ENCODE measurements at regions not wholly inside any gene's neighbourhood (a gene's known extent, or its start where the extent isn't known, plus 50 kb on each side); places are given as distances from the start of the nearest gene placed in this dataset.
"Not testable (repeated sequence)": the region's sequence is repeated elsewhere in the genome, so short reads cannot be mapped to it uniquely, and the experiment has no call there.

GRCh38 chr5:52607227-52607824, 180.4 kb upstream of the ITGA1 start:
- DNase-seq (ENCODE audit: low read depth): no peak

- DNase-seq (ENCODE audit: low read depth): no peak
Measured at GRCh38 chr5:52620315-52620714, 167.4 kb upstream of the ITGA1 start.

GRCh38 chr5:52623291-52623690, 164.4 kb upstream of the ITGA1 start:
- DNase-seq (ENCODE audit: low read depth): no peak

GRCh38 chr5:52624291-52624690, 163.4 kb upstream of the ITGA1 start:
- DNase-seq (ENCODE audit: low read depth): no peak

GRCh38 chr5:52626312-52626711, 161.4 kb upstream of the ITGA1 start:
- DNase-seq (ENCODE audit: low read depth): no peak

- no peak for DNase-seq (ENCODE audit: low read depth)
Measured at GRCh38 chr5:52627740-52628139, 160.0 kb upstream of the ITGA1 start.

GRCh38 chr5:52632281-52632680, 155.4 kb upstream of the ITGA1 start:
- DNase-seq (ENCODE audit: low read depth): no peak

GRCh38 chr5:52634171-52634570, 153.5 kb upstream of the ITGA1 start:
- not testable (repeated sequence) for DNase-seq (ENCODE audit: low read depth)

GRCh38 chr5:52638732-52639131, 149.0 kb upstream of the ITGA1 start:
- no peak for DNase-seq (ENCODE audit: low read depth)

GRCh38 chr5:52648726-52649125, 139.0 kb upstream of the ITGA1 start:
- DNase-seq (ENCODE audit: low read depth): no peak

- no peak for DNase-seq (ENCODE audit: low read depth)
Measured at GRCh38 chr5:52655163-52655562, 132.6 kb upstream of the ITGA1 start.

- no peak for DNase-seq (ENCODE audit: low read depth)
Measured at GRCh38 chr5:52656569-52657246, 131.0 kb upstream of the ITGA1 start.

- DNase-seq (ENCODE audit: low read depth): peak; percentile 18
Measured at GRCh38 chr5:52657247-52657645, 130.5 kb upstream of the ITGA1 start.

- DNase-seq (ENCODE audit: low read depth): no peak
Measured at GRCh38 chr5:52658246-52658645, 129.5 kb upstream of the ITGA1 start.

GRCh38 chr5:52660621-52661020, 127.1 kb upstream of the ITGA1 start:
- DNase-seq (ENCODE audit: low read depth): no peak

- DNase-seq (ENCODE audit: low read depth): no peak
Measured at GRCh38 chr5:52661903-52662595, 125.7 kb upstream of the ITGA1 start.

- DNase-seq (ENCODE audit: low read depth): peak; percentile 21
Measured at GRCh38 chr5:52665559-52665958, 122.2 kb upstream of the ITGA1 start.

- DNase-seq (ENCODE audit: low read depth): no peak
Measured at GRCh38 chr5:52668139-52668538, 119.6 kb upstream of the ITGA1 start.

- DNase-seq (ENCODE audit: low read depth): no peak
Measured at GRCh38 chr5:52668544-52669185, 119.1 kb upstream of the ITGA1 start.

- DNase-seq (ENCODE audit: low read depth): no peak
Measured at GRCh38 chr5:52672459-52672858, 115.3 kb upstream of the ITGA1 start.

- DNase-seq (ENCODE audit: low read depth): no peak
Measured at GRCh38 chr5:52673495-52673894, 114.2 kb upstream of the ITGA1 start.

GRCh38 chr5:52674815-52675545, 112.7 kb upstream of the ITGA1 start:
- DNase-seq (ENCODE audit: low read depth): peak; percentile 74

Measured in stromal cell of bone marrow (primary cell).